GM18505 (cell line): ENCODE measurements at regions not wholly inside any gene's neighbourhood (a gene's known extent, or its start where the extent isn't known, plus 50 kb on each side); places are given as distances from the start of the nearest gene placed in this dataset.

Experiments used
- ATAC-seq: cut with Tn5 transposase; IDR thresholded peaks from one replicate; pipeline ENCODE4 v1.9.1; 2021; ENCODE audit not compliant: unreplicated experiment
- POLR2A ChIP-seq: IDR thresholded peaks from 4 replicates; pipeline ENCODE4 v1.6.1; 2011; ENCODE audit warnings: borderline replicate concordance; ENCODE audit not compliant: insufficient read depth, insufficient read length; ENCODE audit errors: extremely low read depth

DNA sequence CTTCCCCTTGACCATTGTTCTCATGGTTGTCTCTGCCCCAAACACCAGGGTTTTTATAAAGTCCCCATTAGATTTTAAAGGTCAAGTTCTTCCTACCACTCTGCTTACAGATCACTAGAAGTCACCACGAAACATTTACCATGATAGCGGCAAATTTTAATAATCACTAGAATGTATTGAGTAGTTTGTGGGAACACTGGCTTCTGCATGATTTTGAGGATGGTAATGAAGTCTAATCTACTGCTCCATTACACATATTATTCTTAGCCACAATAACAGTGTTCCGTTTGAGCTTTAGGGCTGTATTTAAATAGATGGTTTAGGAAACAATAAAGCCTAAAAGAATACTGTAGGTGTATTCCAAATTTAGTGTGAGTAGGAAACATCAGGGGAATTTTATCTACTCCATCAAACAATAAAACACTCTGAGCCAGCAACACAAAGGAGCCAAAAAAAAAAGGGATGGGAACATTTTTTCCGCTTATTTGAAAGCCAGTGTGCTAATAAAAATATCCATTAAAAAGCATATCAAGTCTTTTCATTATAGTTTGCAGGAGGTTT is 49.7 kb downstream of the KLF12 start:
- ATAC-seq: no peak
- no peak for TF ChIP-seq POLR2A

GRCh38 chr13:74082741-74083160 is 51.5 kb downstream of the KLF12 start:
- ATAC-seq: no peak
- TF ChIP-seq POLR2A: no peak

DNA sequence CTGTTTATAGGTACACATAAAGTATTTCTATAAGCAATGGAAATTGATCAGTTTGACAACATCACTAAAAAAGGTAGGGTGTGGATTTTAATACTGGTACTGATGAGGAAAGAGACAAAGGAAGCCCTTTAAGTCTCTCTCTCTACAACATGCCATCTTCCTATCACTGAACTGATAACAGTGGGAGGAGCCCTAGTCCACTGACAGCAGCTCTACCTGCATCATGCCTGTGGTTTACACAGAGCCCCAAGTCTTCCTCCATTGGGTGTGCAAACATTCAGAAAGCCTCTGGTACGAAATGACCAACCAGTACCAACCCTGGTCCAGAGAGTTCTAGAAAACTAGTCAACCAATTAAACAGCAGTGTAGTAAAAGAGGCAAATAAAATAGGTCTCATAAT is 53.4 kb downstream of the KLF12 start:
- ATAC-seq: no peak
- no peak for TF ChIP-seq POLR2A

DNA sequence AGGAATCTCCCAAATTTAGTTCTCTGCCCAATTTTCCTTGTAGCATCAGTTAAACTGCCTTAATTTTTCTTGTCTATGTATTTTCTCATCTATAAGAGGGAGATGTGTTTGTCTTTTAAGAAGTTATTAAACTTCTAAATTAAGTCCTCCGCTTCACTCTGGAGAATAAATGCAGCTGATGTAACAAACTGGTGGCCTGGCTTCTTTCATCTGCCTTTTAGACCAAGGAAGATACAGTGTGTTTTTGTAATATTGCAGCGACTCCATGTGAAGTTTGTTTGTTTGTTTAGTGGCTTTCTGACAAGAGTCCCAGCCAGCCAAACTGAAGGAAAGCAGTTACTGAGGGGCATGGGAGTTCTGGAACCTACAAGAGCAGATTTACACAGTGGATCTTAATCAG is 56.4 kb downstream of the KLF12 start:
- ATAC-seq: no peak
- no peak for TF ChIP-seq POLR2A

DNA sequence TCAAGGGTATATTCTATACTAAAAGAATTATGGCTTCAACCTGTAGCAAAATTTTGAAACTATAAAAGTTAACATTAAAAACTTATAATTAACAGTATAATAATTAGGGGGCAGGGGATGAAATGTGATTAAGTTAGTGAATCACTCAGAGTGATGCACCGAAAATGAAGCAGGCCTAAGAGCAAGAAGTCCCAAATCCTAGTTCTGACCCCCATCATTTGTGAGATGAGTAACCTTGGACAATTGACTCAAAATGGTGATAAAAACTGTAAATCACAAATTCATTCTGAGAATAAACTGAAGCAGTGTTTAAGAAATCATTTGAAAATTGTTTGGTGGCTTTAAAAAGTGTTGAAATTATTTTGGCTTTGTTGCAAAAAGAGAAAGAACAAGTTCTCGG is 56.8 kb downstream of the KLF12 start:
- TF ChIP-seq POLR2A: no peak
- ATAC-seq: no peak

GRCh38 chr13:74074723-74075122 is 59.5 kb downstream of the KLF12 start:
- no peak for TF ChIP-seq POLR2A
- ATAC-seq: no peak

DNA sequence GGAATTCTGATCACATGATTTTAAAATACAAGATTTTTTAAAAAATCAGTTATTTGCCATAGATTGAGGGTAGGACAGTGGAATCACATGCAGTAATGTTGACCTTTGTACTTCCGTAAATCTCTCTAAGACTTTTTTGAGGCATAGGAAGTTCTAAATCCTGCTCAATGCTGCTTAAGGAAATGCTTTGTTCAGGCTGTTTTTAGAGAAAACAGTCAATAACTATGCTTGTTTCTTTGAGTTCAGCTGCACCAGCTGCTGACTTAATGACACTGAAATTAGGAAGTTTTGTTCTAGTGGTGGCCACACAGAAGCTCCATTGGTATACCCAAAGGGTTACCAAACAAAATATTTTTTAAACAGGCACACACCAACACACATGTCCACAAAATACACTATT is 60.9 kb downstream of the KLF12 start:
- no peak for TF ChIP-seq POLR2A
- ATAC-seq: no peak

DNA sequence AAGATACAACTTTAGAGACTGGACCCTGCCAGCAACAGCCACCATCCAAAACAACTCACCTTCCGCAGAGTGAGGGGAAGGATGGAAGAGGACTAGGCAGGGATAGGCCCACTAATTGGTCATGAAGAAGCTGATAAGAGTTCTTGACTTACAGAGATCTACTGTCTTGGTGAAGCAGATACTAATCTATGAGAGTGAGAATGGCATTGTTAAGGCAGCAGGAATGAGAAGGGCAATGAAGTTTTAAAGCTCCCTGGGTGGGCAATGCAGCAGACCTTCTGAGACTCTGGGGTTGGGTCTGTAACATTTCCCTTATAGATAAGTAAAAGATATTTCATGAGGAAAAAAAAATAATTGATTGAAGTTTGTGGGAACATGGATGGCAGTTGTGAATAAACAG is 63.7 kb downstream of the KLF12 start:
- ATAC-seq: no peak
- no peak for TF ChIP-seq POLR2A

DNA sequence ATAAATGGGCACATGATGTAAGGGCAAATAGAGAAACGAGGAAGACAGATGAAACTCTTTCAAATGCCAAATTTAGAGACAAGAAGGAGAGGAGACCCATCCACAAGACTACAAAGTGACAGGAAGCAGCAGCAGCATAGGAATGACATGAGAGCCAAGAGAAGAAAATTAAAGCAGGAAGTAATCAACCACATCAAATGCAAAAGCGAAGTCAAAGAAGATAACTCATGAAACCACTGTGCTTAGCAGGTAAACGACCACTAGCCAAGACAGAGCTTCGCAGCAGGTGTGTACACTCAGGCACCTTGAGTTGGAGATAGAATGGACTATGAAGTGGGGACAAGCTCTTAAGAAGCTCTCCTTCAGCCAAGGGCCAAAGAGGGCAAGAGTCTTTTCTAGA is 64.1 kb downstream of the KLF12 start:
- no peak for TF ChIP-seq POLR2A
- no peak for ATAC-seq

- ATAC-seq: no peak
- TF ChIP-seq POLR2A: no peak
Measured at GRCh38 chr13:74068471-74068870, 65.7 kb downstream of the KLF12 start.

GRCh38 chr13:74067818-74068217 is 66.4 kb downstream of the KLF12 start:
- ATAC-seq: no peak
- TF ChIP-seq POLR2A: no peak

DNA sequence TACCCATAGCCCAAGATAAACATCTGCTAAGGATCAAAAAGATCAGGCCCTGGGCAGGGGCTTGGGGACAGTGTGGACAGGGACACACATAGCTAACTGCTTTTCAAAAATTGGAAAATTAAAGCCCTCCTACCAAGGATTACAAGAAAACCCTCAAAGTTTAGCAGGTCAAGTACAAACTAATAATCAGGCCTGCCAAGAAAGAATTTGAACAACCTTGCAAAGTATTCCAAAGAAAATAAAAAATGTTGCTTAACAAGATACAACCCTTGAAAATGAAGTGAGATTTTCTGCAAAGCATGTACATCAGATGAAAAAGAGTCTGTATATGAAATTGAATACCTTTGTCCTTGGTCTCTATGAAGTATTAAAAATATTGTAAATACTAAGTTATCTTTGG is 67.3 kb downstream of the KLF12 start:
- no peak for TF ChIP-seq POLR2A
- no peak for ATAC-seq

GRCh38 chr13:74064805-74065312 is 69.3 kb downstream of the KLF12 start:
- no peak for TF ChIP-seq POLR2A

DNA sequence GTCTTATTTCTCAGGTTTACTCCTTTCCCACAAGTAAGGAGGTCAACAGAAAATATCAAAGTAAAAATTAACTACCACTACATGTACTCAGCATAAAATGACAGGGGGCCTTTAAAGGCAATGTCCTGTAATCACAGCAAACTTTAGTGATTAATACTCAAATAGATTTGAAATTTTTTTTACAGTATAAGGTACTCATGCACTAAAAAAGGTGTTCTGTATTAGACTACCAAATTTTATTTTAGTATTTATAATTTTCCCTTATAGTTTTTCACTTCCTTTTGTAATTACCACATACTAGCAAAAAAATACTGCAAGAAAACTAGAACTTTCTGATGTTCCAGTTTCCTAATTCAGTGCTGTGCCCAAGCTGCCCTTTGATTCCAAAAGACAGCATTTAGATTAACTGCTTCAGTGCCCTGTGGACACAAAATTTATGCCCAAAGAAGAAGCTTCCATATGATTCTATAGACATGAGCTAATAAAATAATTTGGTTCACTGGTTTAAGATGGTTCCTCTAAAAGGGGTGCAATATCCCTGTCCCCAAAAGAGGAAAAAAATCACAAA is 70.6 kb downstream of the KLF12 start:
- no peak for ATAC-seq
- TF ChIP-seq POLR2A: no peak

More at GRCh38 chr13:74064805-74065312, 69.3 kb downstream of the KLF12 start:
- ATAC-seq: no peak

DNA sequence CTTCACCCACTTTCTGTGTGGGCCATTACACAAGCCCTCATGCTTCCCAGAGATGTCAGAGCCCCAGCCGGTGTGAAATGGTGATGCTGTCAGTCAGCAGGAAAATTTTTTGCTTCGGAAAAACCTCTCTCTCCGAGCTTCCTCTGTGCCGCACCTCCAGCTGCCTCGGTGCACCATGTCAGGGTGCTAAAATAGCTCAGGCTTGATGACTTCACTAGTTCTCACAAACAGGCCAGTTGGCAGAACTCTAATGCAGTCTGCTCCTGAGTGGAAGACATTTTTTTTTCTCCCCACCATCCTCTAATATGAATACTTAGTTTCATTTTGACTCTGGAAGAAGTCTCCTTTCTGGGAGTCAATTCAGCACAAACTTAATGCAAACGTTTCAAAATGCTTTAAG is 71.3 kb downstream of the KLF12 start:
- ATAC-seq: peak; percentile 81

DNA sequence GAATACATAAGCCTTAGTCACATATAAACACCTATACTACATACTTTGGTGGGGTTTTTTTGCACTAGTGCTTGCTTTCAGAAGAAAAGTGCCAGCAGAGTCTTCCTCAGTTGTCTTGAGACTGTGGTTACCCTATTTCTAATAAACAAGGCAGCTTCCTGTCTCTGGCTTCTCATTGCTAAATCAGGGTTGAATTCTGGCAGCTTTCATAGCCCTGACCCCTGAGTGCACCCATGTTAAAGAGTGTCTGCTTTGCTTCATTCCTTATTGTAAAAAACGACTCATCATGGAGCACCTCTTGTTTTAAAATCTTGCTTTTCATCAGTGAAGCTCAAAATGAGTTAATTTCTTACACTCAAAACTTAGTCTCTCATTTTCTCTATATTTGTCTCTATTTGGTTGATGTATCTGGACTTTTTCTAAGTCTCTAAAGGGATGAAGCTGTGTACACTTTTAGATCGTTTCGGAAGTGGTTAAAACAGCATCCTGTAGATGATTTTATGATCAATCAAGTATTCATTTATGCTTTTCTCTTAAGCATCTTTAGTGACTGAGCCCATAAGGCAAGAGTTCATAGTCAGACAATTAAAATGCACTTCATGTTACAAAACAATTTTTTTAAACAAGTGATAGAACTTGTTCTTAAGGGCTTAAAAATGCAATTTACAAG is 72.1 kb downstream of the KLF12 start:
- ATAC-seq: peak; percentile 77
- TF ChIP-seq POLR2A: no peak

More for the DNA sequence above, 71.3 kb downstream of the KLF12 start:
- TF ChIP-seq POLR2A: no peak
